Keratinocyte (primary cell): ENCODE measurements at regions not wholly inside any gene's neighbourhood (a gene's known extent, or its start where the extent isn't known, plus 50 kb on each side); places are given as distances from the start of the nearest gene placed in this dataset.
A peak's percentile ranks its signal among the peaks of the same experiment; 100 is the strongest.

Source experiments
- DNase-seq: peaks from one replicate; pipeline ENCODE4 v3.0.0-alpha.2; 2011; ENCODE audit warnings: low read depth, missing footprints, low spot score
- FAIRE-seq: peaks from 2 replicates; lab custom pipeline; 2011; peaks lifted over from hg19 to GRCh38; lab: Jason Lieb, UNC
- H2AFZ ChIP-seq: 2 replicates; pipeline ENCODE4 v1.6.0; 2012; ENCODE audit warnings: low read length, control low read depth, inconsistent platforms; ENCODE audit not compliant: control insufficient read depth
- H3K27ac ChIP-seq: 2 replicates; pipeline ENCODE4 v1.5.1; 2011; ENCODE audit warnings: low read length; ENCODE audit not compliant: control insufficient read depth, insufficient read depth
- H3K27me3 ChIP-seq: 3 replicates; pipeline ENCODE4 v1.6.0; 2011; ENCODE audit warnings: low read length; ENCODE audit not compliant: control insufficient read depth, insufficient read depth; ENCODE audit errors: extremely low read depth
- H3K36me3 ChIP-seq, 2 experiments: 2 replicates in 1 of 2; 3 replicates in 1 of 2; pipeline ENCODE4 v1.5.1; 2011; ENCODE audit warnings: low read length in 2 of 2, mild to moderate bottlenecking in 1 of 2; ENCODE audit not compliant: control insufficient read depth in 2 of 2, insufficient read depth in 2 of 2; ENCODE audit errors: extremely low read depth in 1 of 2
- H3K4me1 ChIP-seq: 3 replicates; pipeline ENCODE4 v1.5.1; 2011; ENCODE audit warnings: low read length; ENCODE audit not compliant: control insufficient read depth, insufficient read depth; ENCODE audit errors: extremely low read depth
- H3K4me2 ChIP-seq: 3 replicates; pipeline ENCODE4 v1.6.0; 2011; ENCODE audit warnings: low read depth, low read length; ENCODE audit not compliant: control insufficient read depth, insufficient read depth; ENCODE audit errors: extremely low read depth
- H3K4me3 ChIP-seq, 3 experiments: fragments of 200-600 bp in 1 of 3; sonication (generic) in 1 of 3; 2 replicates in 2 of 3; 3 replicates in 1 of 3; pipeline ENCODE4 v1.5.1; 2011 to 2016; ENCODE audit warnings: low read length in 3 of 3, mild to moderate bottlenecking in 3 of 3, control low read depth in 2 of 3, inconsistent platforms in 1 of 3, low read depth in 1 of 3, mixed read lengths in 1 of 3, mixed run types in 1 of 3, moderate library complexity in 1 of 3; ENCODE audit not compliant: control insufficient read depth in 2 of 3, insufficient read depth in 2 of 3; ENCODE audit errors: extremely low read depth in 1 of 3
- H3K79me2 ChIP-seq: 2 replicates; pipeline ENCODE4 v1.6.0; 2012; ENCODE audit warnings: low read length; ENCODE audit not compliant: control insufficient read depth, insufficient read depth
- H3K9ac ChIP-seq: 3 replicates; pipeline ENCODE4 v1.6.0; 2011; ENCODE audit warnings: low read length; ENCODE audit not compliant: control insufficient read depth, insufficient read depth; ENCODE audit errors: extremely low read depth
- H3K9me1 ChIP-seq: 3 replicates; pipeline ENCODE4 v1.6.0; 2011; ENCODE audit warnings: low read length; ENCODE audit not compliant: control insufficient read depth, insufficient read depth; ENCODE audit errors: extremely low read depth
- H3K9me3 ChIP-seq: 2 replicates; pipeline ENCODE4 v1.5.1; 2012; ENCODE audit warnings: low read depth, low read length; ENCODE audit not compliant: control insufficient read depth
- H4K20me1 ChIP-seq: 3 replicates; pipeline ENCODE4 v1.6.0; 2011; ENCODE audit warnings: low read length; ENCODE audit not compliant: control insufficient read depth, insufficient read depth; ENCODE audit errors: extremely low read depth
- CTCF ChIP-seq, 3 experiments: IDR thresholded peaks in 1 of 3; conservative IDR thresholded peaks in 1 of 3; optimal IDR thresholded peaks in 1 of 3; 2 replicates in 2 of 3; 3 replicates in 1 of 3; pipeline versions ENCODE3 to v1.5.1; 2011; ENCODE audit warnings: low read length in 3 of 3, mild to moderate bottlenecking in 3 of 3, moderate library complexity in 2 of 3, control low read depth in 1 of 3, inconsistent platforms in 1 of 3; ENCODE audit not compliant: insufficient read depth in 2 of 3; ENCODE audit errors: extremely low read depth in 1 of 3
- EZH2 ChIP-seq: IDR thresholded peaks from one replicate; pipeline ENCODE4 v1.6.1; 2012; ENCODE audit warnings: inconsistent platforms, mild to moderate bottlenecking, low read length, moderate library complexity
- dilution Hi-C: fragments of 300-500 bp; cut with MboI; formaldehyde crosslinking; loops from one replicate; pipeline ENCODE4 v1.7.0; 2020; ENCODE audit warnings: low sequenced_read_pairs; ENCODE audit not compliant: extremely low pct_ligation_motif_present

GRCh38 chr11:69350596-69350995 lies 56.6 kb downstream of the MYEOV start:
- Histone ChIP-seq H3K79me2 (no peaks in the 10 kb centered on the region), H3K4me2 (no peak overlapping the region), H3K4me3 (no peak overlapping the region), H3K9me1 (no peaks in the 10 kb centered on the region), H3K36me3 (no peaks in the 10 kb centered on the region), H2AFZ (no peak overlapping the region), H3K27me3 (no peaks in the 10 kb centered on the region), H3K27ac (no peak overlapping the region), H3K4me1 (peaks cover 39% of the 10 kb centered on the region), H4K20me1 (no peaks in the 10 kb centered on the region), H3K9ac (no peak overlapping the region), H3K9me3 (peaks cover 5% of the 10 kb centered on the region)
- TF ChIP-seq CTCF (optimal IDR thresholded peaks at IDR 0.05 in 1 of 3, IDR thresholded peaks at IDR 0.05 in 1 of 3, conservative IDR thresholded peaks at IDR 0.05 in 1 of 3; ENCODE audit: extremely low read depth in 1 of 3, insufficient read depth in 2 of 3, low read length in 3 of 3) (no peak), EZH2 (no peak)
- dilution Hi-C loops: no loop called here
- FAIRE-seq (no peak), DNase-seq (no peak)

- no peak overlapping the region for H3K9ac ChIP-seq
- dilution Hi-C loops: no loop called here
- H3K4me3 ChIP-seq: no peak overlapping the region
Measured at GRCh38 chr11:69351460-69351859, 57.5 kb downstream of the MYEOV start.

More at GRCh38 chr11:69351460-69351859, 57.5 kb downstream of the MYEOV start:
- H3K9me3 ChIP-seq: peaks cover 5% of the 10 kb centered on the region
- no peaks in the 10 kb centered on the region for H3K79me2 ChIP-seq
- FAIRE-seq: peak; percentile 17
- H4K20me1 ChIP-seq: no peaks in the 10 kb centered on the region
- H3K27ac ChIP-seq: no peak overlapping the region
- no peak for TF ChIP-seq CTCF (optimal IDR thresholded peaks at IDR 0.05 in 1 of 3, IDR thresholded peaks at IDR 0.05 in 1 of 3, conservative IDR thresholded peaks at IDR 0.05 in 1 of 3; ENCODE audit: extremely low read depth in 1 of 3, insufficient read depth in 2 of 3, low read length in 3 of 3)
- TF ChIP-seq EZH2: no peak
- no peak for DNase-seq
- H3K27me3 ChIP-seq: no peaks in the 10 kb centered on the region
- peaks cover 39% of the 10 kb centered on the region for H3K4me1 ChIP-seq
- H3K9me1 ChIP-seq: no peaks in the 10 kb centered on the region
- H2AFZ ChIP-seq: no peak overlapping the region
- peak overlapping the region; percentile 1 for H3K4me2 ChIP-seq
- no peaks in the 10 kb centered on the region for H3K36me3 ChIP-seq
